ENCODE measurements at regions not wholly inside any gene's neighbourhood (a gene's known extent, or its start where the extent isn't known, plus 50 kb on each side); places are given as distances from the start of the nearest gene placed in this dataset.

- TF ChIP-seq, protein P1, sequence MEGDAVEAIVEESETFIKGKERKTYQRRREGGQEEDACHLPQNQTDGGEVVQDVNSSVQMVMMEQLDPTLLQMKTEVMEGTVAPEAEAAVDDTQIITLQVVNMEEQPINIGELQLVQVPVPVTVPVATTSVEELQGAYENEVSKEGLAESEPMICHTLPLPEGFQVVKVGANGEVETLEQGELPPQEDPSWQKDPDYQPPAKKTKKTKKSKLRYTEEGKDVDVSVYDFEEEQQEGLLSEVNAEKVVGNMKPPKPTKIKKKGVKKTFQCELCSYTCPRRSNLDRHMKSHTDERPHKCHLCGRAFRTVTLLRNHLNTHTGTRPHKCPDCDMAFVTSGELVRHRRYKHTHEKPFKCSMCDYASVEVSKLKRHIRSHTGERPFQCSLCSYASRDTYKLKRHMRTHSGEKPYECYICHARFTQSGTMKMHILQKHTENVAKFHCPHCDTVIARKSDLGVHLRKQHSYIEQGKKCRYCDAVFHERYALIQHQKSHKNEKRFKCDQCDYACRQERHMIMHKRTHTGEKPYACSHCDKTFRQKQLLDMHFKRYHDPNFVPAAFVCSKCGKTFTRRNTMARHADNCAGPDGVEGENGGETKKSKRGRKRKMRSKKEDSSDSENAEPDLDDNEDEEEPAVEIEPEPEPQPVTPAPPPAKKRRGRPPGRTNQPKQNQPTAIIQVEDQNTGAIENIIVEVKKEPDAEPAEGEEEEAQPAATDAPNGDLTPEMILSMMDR (IDR thresholded peaks at IDR 0.05; ENCODE audit: insufficient read depth, low read length, poor library complexity, severe bottlenecking) = no peak
- TF ChIP-seq EZH2phosphoT487 (conservative IDR thresholded peaks at IDR 0.05; ENCODE audit: low read length) = no peak
Measured at GRCh38 chr18:43705850-43706249, 428.6 kb upstream of the SYT4 start.

All from SU-DHL-6 (cell line).